Gastrocnemius medialis (tissue), 4 donors: ENCODE measurements at regions not wholly inside any gene's neighbourhood (a gene's known extent, or its start where the extent isn't known, plus 50 kb on each side); places are given as distances from the start of the nearest gene placed in this dataset.

ENCODE experiments used
- CTCF ChIP-seq, 5 experiments: fragments of 450-650 bp in 3 of 5; fragments of 200-600 bp in 2 of 5; sonication (generic) in 2 of 5; IDR thresholded peaks in 4 of 5; conservative IDR thresholded peaks in 1 of 5; 1 replicate in 4 of 5; 2 replicates in 1 of 5; pipeline ENCODE4 v1.5.1; 2016 to 2019; ENCODE audit warnings: antibody characterized with exemption in 5 of 5, mild to moderate bottlenecking in 3 of 5, moderate library complexity in 3 of 5
- POLR2A ChIP-seq, 2 donors: fragments of 450-650 bp; IDR thresholded peaks; one replicate each; pipeline ENCODE4 v1.6.1; 2017; ENCODE audit warnings: antibody characterized with exemption in 2 of 2, mild to moderate bottlenecking in 2 of 2, moderate library complexity in 2 of 2

DNA sequence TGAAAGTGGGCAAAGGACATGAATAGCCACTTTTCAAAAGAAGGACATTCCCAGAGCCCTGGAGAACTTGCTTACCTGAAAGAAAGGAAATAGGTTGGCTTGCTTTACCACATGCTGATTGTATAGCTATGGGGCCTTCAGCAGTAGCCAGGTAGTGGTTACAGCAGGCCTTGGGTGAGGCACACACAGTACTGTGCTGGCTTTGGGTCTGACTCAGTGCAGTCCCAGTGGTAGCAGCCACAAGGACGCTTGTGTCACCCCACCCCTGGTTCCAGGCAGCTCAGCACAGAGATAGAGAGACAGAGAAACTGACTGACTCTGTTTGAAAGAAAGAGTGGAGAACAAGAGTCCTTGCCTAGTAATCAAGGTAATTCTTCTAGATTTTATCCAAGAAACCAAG lies 201.0 kb upstream of the EYS start:
- TF ChIP-seq CTCF (IDR thresholded peaks at IDR 0.05 in 4 of 5, conservative IDR thresholded peaks at IDR 0.05 in 1 of 5) (no peak), POLR2A (IDR thresholded peaks at IDR 0.05) (no peak)
